NCI-H1092 treated with DMSO at 0.1 percent for 48 hours (cell line): ENCODE measurements at regions not wholly inside any gene's neighbourhood (a gene's known extent, or its start where the extent isn't known, plus 50 kb on each side); places are given as distances from the start of the nearest gene placed in this dataset.

Experiments used
- DNase-seq: peaks from one replicate; lab custom pipeline; 2025; lab: John Stamatoyannopoulos, UW

GRCh38 chr10:71069909-71070666 lies 142.3 kb upstream of the UNC5B start:
- DNase-seq, result no peak

- DNase-seq, result no peak
Measured at GRCh38 chr10:71070741-71071140, 141.6 kb upstream of the UNC5B start.

GRCh38 chr10:71072131-71072822 lies 140.1 kb upstream of the UNC5B start:
- DNase-seq, result no peak

GRCh38 chr10:71072823-71073210 lies 139.6 kb upstream of the UNC5B start:
- DNase-seq, result no peak

GRCh38 chr10:71073451-71074175 lies 138.8 kb upstream of the UNC5B start:
- no peak for DNase-seq

- no peak for DNase-seq
Measured at GRCh38 chr10:71074176-71074755, 138.1 kb upstream of the UNC5B start.

- no peak for DNase-seq
Measured at GRCh38 chr10:71075086-71075758, 137.1 kb upstream of the UNC5B start.

- no peak for DNase-seq
Measured at GRCh38 chr10:71075759-71076472, 136.5 kb upstream of the UNC5B start.

GRCh38 chr10:71076473-71077142 lies 135.8 kb upstream of the UNC5B start:
- DNase-seq, result no peak

- DNase-seq, result no peak
Measured at GRCh38 chr10:71077143-71077581, 135.2 kb upstream of the UNC5B start.

- DNase-seq, result no peak
Measured at GRCh38 chr10:71077796-71078453, 134.4 kb upstream of the UNC5B start.

GRCh38 chr10:71078454-71079145 lies 133.8 kb upstream of the UNC5B start:
- DNase-seq, result no peak

GRCh38 chr10:71079761-71080380 lies 132.5 kb upstream of the UNC5B start:
- no peak for DNase-seq

GRCh38 chr10:71080381-71081228 lies 131.8 kb upstream of the UNC5B start:
- DNase-seq, result no peak

GRCh38 chr10:71081229-71081560 lies 131.2 kb upstream of the UNC5B start:
- no peak for DNase-seq

- no peak for DNase-seq
Measured at GRCh38 chr10:71081912-71082311, 130.5 kb upstream of the UNC5B start.

- DNase-seq, result no peak
Measured at GRCh38 chr10:71082960-71083715, 129.2 kb upstream of the UNC5B start.

- no peak for DNase-seq
Measured at GRCh38 chr10:71083716-71083975, 128.7 kb upstream of the UNC5B start.
